A673 (cell line): ENCODE measurements at regions not wholly inside any gene's neighbourhood (a gene's known extent, or its start where the extent isn't known, plus 50 kb on each side); places are given as distances from the start of the nearest gene placed in this dataset.

Experiments used
- CTCF ChIP-seq: fragments of 300-800, 200-600 bp; sonication (generic); conservative IDR thresholded peaks from 2 replicates; pipeline ENCODE4 v1.5.1; 2017; ENCODE audit warnings: low read depth, mild to moderate bottlenecking, antibody characterized with exemption, low read length, moderate library complexity, mixed read lengths
- EZH2 ChIP-seq: fragments of 200-600 bp; sonication (generic); IDR thresholded peaks from 2 replicates; pipeline ENCODE4 v1.6.1; 2017; ENCODE audit warnings: borderline replicate concordance, low read depth, mild to moderate bottlenecking, mixed read lengths, antibody characterized with exemption, low read length; ENCODE audit not compliant: poor library complexity, severe bottlenecking

DNA sequence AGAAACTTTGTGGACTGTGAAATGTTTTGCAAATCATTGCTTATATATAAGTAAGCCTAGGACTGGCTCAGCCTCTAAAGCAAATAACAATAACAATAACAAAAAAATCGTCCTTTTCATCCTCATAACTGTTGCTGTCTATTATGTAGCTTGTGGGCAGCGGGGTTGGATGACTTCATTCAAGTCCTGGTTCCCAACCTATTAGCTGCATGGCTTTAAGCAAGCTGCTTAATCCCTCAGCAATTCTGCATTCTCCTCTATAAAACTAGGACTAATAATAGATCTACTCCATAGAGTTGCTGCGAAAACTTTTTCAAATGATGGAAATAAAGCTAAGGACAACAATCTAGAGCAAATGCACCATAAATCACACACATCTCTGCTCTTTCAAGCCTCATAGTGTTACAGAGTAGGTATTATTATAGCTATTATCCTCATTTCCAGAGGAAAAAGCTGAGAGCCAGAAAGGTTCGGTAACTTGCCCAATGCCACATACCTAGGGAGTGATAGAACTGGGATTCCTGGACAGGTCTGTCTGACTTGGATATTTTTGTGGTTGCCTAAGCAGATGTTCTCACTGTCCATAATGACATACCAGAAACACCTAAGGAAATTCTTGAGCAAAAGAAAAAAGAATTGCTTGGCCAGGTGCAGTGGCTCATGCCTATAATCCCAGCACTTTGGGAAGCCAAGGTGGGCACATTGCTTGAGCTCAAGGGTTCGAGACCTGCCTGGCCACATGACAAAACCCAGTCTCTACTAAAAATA, 98.8 kb upstream of the ADRA1B start:
- TF ChIP-seq CTCF (no peak), EZH2 (no peak)
